MM.1S (cell line): ENCODE measurements at regions not wholly inside any gene's neighbourhood (a gene's known extent, or its start where the extent isn't known, plus 50 kb on each side); places are given as distances from the start of the nearest gene placed in this dataset.

Experiments
- CTCF ChIP-seq: fragments of 300-600 bp; sonication (generic); IDR thresholded peaks from 2 replicates; pipeline ENCODE4 v1.5.1; 2016; ENCODE audit warnings: antibody characterized with exemption, low read length, mixed read lengths
- EZH2 ChIP-seq: fragments of 300-600 bp; sonication (generic); optimal IDR thresholded peaks from 2 replicates; pipeline ENCODE3; 2017; ENCODE audit warnings: low read depth, mild to moderate bottlenecking, antibody characterized with exemption, low read length, mixed read lengths
- EZH2phosphoT487 ChIP-seq: fragments of 300-600 bp; sonication (generic); IDR thresholded peaks from 2 replicates; pipeline ENCODE4 v1.6.1; 2018; ENCODE audit warnings: antibody characterized with exemption, low read length

- no peak for TF ChIP-seq CTCF
- no peak for TF ChIP-seq EZH2phosphoT487
- TF ChIP-seq EZH2, result no peak
Observed at GRCh38 chr12:126935435-126935834, 1331.5 kb upstream of the TMEM132C start.
